ENCODE measurements at regions not wholly inside any gene's neighbourhood (a gene's known extent, or its start where the extent isn't known, plus 50 kb on each side); places are given as distances from the start of the nearest gene placed in this dataset.

- H3K79me2 ChIP-seq (ENCODE audit: control insufficient read depth, low read length), result no peaks in the 10 kb centered on the region
These were observed 52.1 kb upstream of the IQSEC1 start for GRCh38 chr3:13125092-13126015.

GRCh38 chr3:13124631-13125030 lies 51.4 kb upstream of the IQSEC1 start:
- H3K27me3 ChIP-seq (ENCODE audit: control insufficient read depth, low read length), result peaks cover 4% of the 10 kb centered on the region; the same call in 1 of the 2 replicates
- no peaks in the 10 kb centered on the region for H3K4me1 ChIP-seq (ENCODE audit: control insufficient read depth, low read length)
- no peaks in the 10 kb centered on the region for H3K9me2 ChIP-seq (replicated peaks; ENCODE audit: control insufficient read depth, low read length)
- no peak overlapping the region for H3K27ac ChIP-seq (ENCODE audit: low read depth, low read length)
- H3K36me3 ChIP-seq (ENCODE audit: control insufficient read depth, low read length), result no peaks in the 10 kb centered on the region
- H3K9me3 ChIP-seq (ENCODE audit: control insufficient read depth, insufficient read depth, low read length), result no peaks in the 10 kb centered on the region
- H3K4me3 ChIP-seq (ENCODE audit: low read length), result no peak overlapping the region
- H3F3A ChIP-seq (ENCODE audit: control insufficient read depth, insufficient read depth), result no peaks in the 10 kb centered on the region
- TF ChIP-seq EZH2phosphoT487 (IDR thresholded peaks at IDR 0.05; ENCODE audit: borderline replicate concordance, low read length), result no peak
- no peaks in the 10 kb centered on the region for H4K20me1 ChIP-seq (ENCODE audit: control insufficient read depth, insufficient read depth, low read depth, low read length)
- H3K79me2 ChIP-seq (ENCODE audit: control insufficient read depth, low read length), result no peaks in the 10 kb centered on the region
- no peak overlapping the region for H3K4me2 ChIP-seq (ENCODE audit: low read length)

More at GRCh38 chr3:13125092-13126015, 52.1 kb upstream of the IQSEC1 start:
- no peaks in the 10 kb centered on the region for H3K9me2 ChIP-seq (replicated peaks; ENCODE audit: control insufficient read depth, low read length)
- H3K9me3 ChIP-seq (ENCODE audit: control insufficient read depth, insufficient read depth, low read length), result no peaks in the 10 kb centered on the region
- H3K36me3 ChIP-seq (ENCODE audit: control insufficient read depth, low read length), result no peaks in the 10 kb centered on the region
- no peak overlapping the region for H3K27ac ChIP-seq (ENCODE audit: low read depth, low read length)
- no peak overlapping the region for H3K4me3 ChIP-seq (ENCODE audit: low read length)
- no peaks in the 10 kb centered on the region for H3F3A ChIP-seq (ENCODE audit: control insufficient read depth, insufficient read depth)
- H3K4me1 ChIP-seq (ENCODE audit: control insufficient read depth, low read length), result no peaks in the 10 kb centered on the region
- TF ChIP-seq EZH2phosphoT487 (IDR thresholded peaks at IDR 0.05; ENCODE audit: borderline replicate concordance, low read length) (no peak), CTCF (IDR thresholded peaks at IDR 0.05; ENCODE audit: low read depth, low read length, poor library complexity, severe bottlenecking) (no peak)
- no peaks in the 10 kb centered on the region for H4K20me1 ChIP-seq (ENCODE audit: control insufficient read depth, insufficient read depth, low read depth, low read length)
- H3K27me3 ChIP-seq (ENCODE audit: control insufficient read depth, low read length), result peaks cover 4% of the 10 kb centered on the region; the same call in 1 of the 2 replicates
- no peak overlapping the region for H3K4me2 ChIP-seq (ENCODE audit: low read length)

GRCh38 chr3:13123765-13124164 lies 50.5 kb upstream of the IQSEC1 start:
- Histone ChIP-seq H3K79me2 (ENCODE audit: control insufficient read depth, low read length) (no peaks in the 10 kb centered on the region), H3K27ac (ENCODE audit: low read depth, low read length) (no peak overlapping the region), H3K9me2 (replicated peaks; ENCODE audit: control insufficient read depth, low read length) (no peaks in the 10 kb centered on the region), H3K27me3 (ENCODE audit: control insufficient read depth, low read length) (peaks cover 7% of the 10 kb centered on the region; the same call in 1 of the 2 replicates), H3K36me3 (ENCODE audit: control insufficient read depth, low read length) (no peaks in the 10 kb centered on the region), H3K9me3 (ENCODE audit: control insufficient read depth, insufficient read depth, low read length) (no peaks in the 10 kb centered on the region), H3K4me2 (ENCODE audit: low read length) (no peak overlapping the region), H3F3A (ENCODE audit: control insufficient read depth, insufficient read depth) (no peaks in the 10 kb centered on the region), H3K4me3 (ENCODE audit: low read length) (no peak overlapping the region), H3K4me1 (ENCODE audit: control insufficient read depth, low read length) (no peaks in the 10 kb centered on the region), H4K20me1 (ENCODE audit: control insufficient read depth, insufficient read depth, low read depth, low read length) (no peaks in the 10 kb centered on the region)
- TF ChIP-seq EZH2phosphoT487 (IDR thresholded peaks at IDR 0.05; ENCODE audit: borderline replicate concordance, low read length), result no peak
- TF ChIP-seq CTCF (IDR thresholded peaks at IDR 0.05; ENCODE audit: low read depth, low read length, poor library complexity, severe bottlenecking), result no peak
